Activated CD4-positive, alpha-beta T cell treated with anti-CD3 and anti-CD28 coated beads, Interleukin-2, amount 10 ng/mL, durations not matched to agents 7 days and 5 days (primary cell): ENCODE measurements at regions not wholly inside any gene's neighbourhood (a gene's known extent, or its start where the extent isn't known, plus 50 kb on each side); places are given as distances from the start of the nearest gene placed in this dataset.

Experiments used
- CTCF ChIA-PET: fragments of 350-600 bp; sonication (Branson Sonifier 250); formaldehyde crosslinking; loops from one replicate; lab custom pipeline; 2021; ENCODE audit warnings: antibody characterized with exemption; lab: Charles Lee
- POLR2A ChIA-PET: fragments of 350-600 bp; sonication (Branson Sonifier 250); formaldehyde crosslinking; loops from one replicate; lab custom pipeline; 2021; ENCODE audit warnings: antibody characterized with exemption; lab: Charles Lee
- DNase-seq: peaks from one replicate; pipeline ENCODE4 v3.0.0-alpha.2; 2020
- H3K27ac Mint-ChIP-seq: one replicate; pipeline ENCODE4 v1.8.0; 2021; ENCODE audit warnings: mild to moderate bottlenecking, moderate library complexity, mixed read lengths
- H3K27me3 Mint-ChIP-seq: one replicate; pipeline ENCODE4 v1.8.0; 2021; ENCODE audit warnings: mixed read lengths
- H3K36me3 Mint-ChIP-seq: one replicate; pipeline ENCODE4 v1.8.0; 2021; ENCODE audit warnings: low read depth, mixed read lengths
- H3K4me1 Mint-ChIP-seq: one replicate; pipeline ENCODE4 v1.8.0; 2021; ENCODE audit warnings: mixed read lengths
- H3K4me3 Mint-ChIP-seq: one replicate; pipeline ENCODE4 v1.8.0; 2021; ENCODE audit warnings: mild to moderate bottlenecking, moderate library complexity, mixed read lengths
- H3K9me3 Mint-ChIP-seq: one replicate; pipeline ENCODE4 v1.8.0; 2021; ENCODE audit warnings: mixed read lengths

GRCh38 chr7:25979605-25980004 is 172.4 kb upstream of the NFE2L3 start:
- CTCF ChIA-PET: no interaction called here
- POLR2A ChIA-PET: no interaction called here

GRCh38 chr7:25982684-25983083 is 169.3 kb upstream of the NFE2L3 start:
- ChIA-PET CTCF (no interaction called here), POLR2A (no interaction called here)
- Mint-ChIP-seq H3K9me3 (peaks cover 2% of the 10 kb centered on the region), H3K27ac (no peak overlapping the region), H3K36me3 (no peaks in the 10 kb centered on the region), H3K27me3 (peaks cover 8% of the 10 kb centered on the region), H3K4me3 (no peak overlapping the region), H3K4me1 (no peaks in the 10 kb centered on the region)
- DNase-seq: no peak

More at GRCh38 chr7:25979605-25980004, 172.4 kb upstream of the NFE2L3 start:
- no peak overlapping the region for H3K27ac Mint-ChIP-seq
- no peak overlapping the region for H3K4me3 Mint-ChIP-seq
- no peaks in the 10 kb centered on the region for H3K36me3 Mint-ChIP-seq
- H3K27me3 Mint-ChIP-seq: peaks cover 3% of the 10 kb centered on the region
- H3K9me3 Mint-ChIP-seq: peaks cover 13% of the 10 kb centered on the region
- DNase-seq: no peak
- H3K4me1 Mint-ChIP-seq: no peaks in the 10 kb centered on the region

GRCh38 chr7:25985196-25985595 is 166.8 kb upstream of the NFE2L3 start:
- ChIA-PET CTCF (no interaction called here), POLR2A (interaction anchor here (0.7 kb wide), 1 partner anchor 396 kb away, joined by 3 read pairs; no protein-coding TSS in a partner anchor)
- no peaks in the 10 kb centered on the region for H3K4me1 Mint-ChIP-seq
- H3K36me3 Mint-ChIP-seq: no peaks in the 10 kb centered on the region
- H3K27me3 Mint-ChIP-seq: peaks cover 18% of the 10 kb centered on the region
- no peaks in the 10 kb centered on the region for H3K9me3 Mint-ChIP-seq
- no peak for DNase-seq
- no peak overlapping the region for H3K27ac Mint-ChIP-seq
- H3K4me3 Mint-ChIP-seq: no peak overlapping the region

- POLR2A ChIA-PET: no interaction called here
- Mint-ChIP-seq H3K27ac (no peak overlapping the region), H3K4me1 (no peaks in the 10 kb centered on the region), H3K27me3 (peaks cover 29% of the 10 kb centered on the region), H3K9me3 (no peaks in the 10 kb centered on the region), H3K4me3 (no peak overlapping the region), H3K36me3 (no peaks in the 10 kb centered on the region)
- DNase-seq: no peak
- CTCF ChIA-PET: interaction anchor here (0.5 to 1.4 kb wide), 2 partner anchors 12 to 1081 kb away, joined by 3 to 4 read pairs; no protein-coding TSS in a partner anchor
Observed at GRCh38 chr7:25988640-25989039, 163.4 kb upstream of the NFE2L3 start.

GRCh38 chr7:25989140-25989705 is 162.8 kb upstream of the NFE2L3 start:
- H3K4me3 Mint-ChIP-seq: no peak overlapping the region
- H3K36me3 Mint-ChIP-seq: no peaks in the 10 kb centered on the region
- no peaks in the 10 kb centered on the region for H3K4me1 Mint-ChIP-seq
- CTCF ChIA-PET: interaction anchor here (1.2 to 1.4 kb wide), 2 partner anchors 12 kb away, joined by 3 to 4 read pairs; no protein-coding TSS in a partner anchor
- H3K27ac Mint-ChIP-seq: no peak overlapping the region
- no peaks in the 10 kb centered on the region for H3K9me3 Mint-ChIP-seq
- POLR2A ChIA-PET: no interaction called here
- no peak for DNase-seq
- H3K27me3 Mint-ChIP-seq: peaks cover 31% of the 10 kb centered on the region

GRCh38 chr7:25994433-25994994 is 157.5 kb upstream of the NFE2L3 start:
- CTCF ChIA-PET: no interaction called here
- H3K4me1 Mint-ChIP-seq: no peaks in the 10 kb centered on the region
- POLR2A ChIA-PET: no interaction called here
- peaks cover 15% of the 10 kb centered on the region for H3K27me3 Mint-ChIP-seq
- H3K27ac Mint-ChIP-seq: no peak overlapping the region
- H3K36me3 Mint-ChIP-seq: no peaks in the 10 kb centered on the region
- DNase-seq: no peak
- no peaks in the 10 kb centered on the region for H3K9me3 Mint-ChIP-seq
- H3K4me3 Mint-ChIP-seq: no peak overlapping the region

GRCh38 chr7:25995216-25995615 is 156.8 kb upstream of the NFE2L3 start:
- no peak for DNase-seq
- Mint-ChIP-seq H3K4me1 (no peaks in the 10 kb centered on the region), H3K9me3 (no peaks in the 10 kb centered on the region), H3K27ac (no peak overlapping the region), H3K27me3 (peaks cover 13% of the 10 kb centered on the region), H3K36me3 (no peaks in the 10 kb centered on the region), H3K4me3 (no peak overlapping the region)
- ChIA-PET POLR2A (no interaction called here), CTCF (no interaction called here)

- no peak for DNase-seq
- H3K9me3 Mint-ChIP-seq: no peaks in the 10 kb centered on the region
- CTCF ChIA-PET: no interaction called here
- no peak overlapping the region for H3K27ac Mint-ChIP-seq
- peaks cover 8% of the 10 kb centered on the region for H3K27me3 Mint-ChIP-seq
- POLR2A ChIA-PET: no interaction called here
- H3K4me1 Mint-ChIP-seq: no peaks in the 10 kb centered on the region
- H3K4me3 Mint-ChIP-seq: no peak overlapping the region
- no peaks in the 10 kb centered on the region for H3K36me3 Mint-ChIP-seq
Observed at GRCh38 chr7:25996006-25996408, 156.0 kb upstream of the NFE2L3 start.

- Mint-ChIP-seq H3K36me3 (no peaks in the 10 kb centered on the region), H3K4me3 (no peak overlapping the region), H3K4me1 (no peaks in the 10 kb centered on the region), H3K9me3 (no peaks in the 10 kb centered on the region), H3K27ac (no peak overlapping the region), H3K27me3 (peaks cover 7% of the 10 kb centered on the region)
- no peak for DNase-seq
- ChIA-PET POLR2A (no interaction called here), CTCF (interaction anchor here (0.6 to 1.0 kb wide), 2 partner anchors 17 to 591 kb away, joined by 4 read pairs; no protein-coding TSS in a partner anchor)
Observed at GRCh38 chr7:25998499-25998898, 153.5 kb upstream of the NFE2L3 start.

GRCh38 chr7:26000841-26001240 is 151.2 kb upstream of the NFE2L3 start:
- POLR2A ChIA-PET: no interaction called here
- Mint-ChIP-seq H3K27me3 (peaks cover 4% of the 10 kb centered on the region), H3K4me3 (no peak overlapping the region), H3K4me1 (no peaks in the 10 kb centered on the region), H3K27ac (no peak overlapping the region), H3K36me3 (no peaks in the 10 kb centered on the region), H3K9me3 (no peaks in the 10 kb centered on the region)
- no peak for DNase-seq
- CTCF ChIA-PET: interaction anchor here (1.5 kb wide), 1 partner anchor 11 kb away, joined by 3 read pairs; no protein-coding TSS in a partner anchor

- no peaks in the 10 kb centered on the region for H3K4me1 Mint-ChIP-seq
- H3K36me3 Mint-ChIP-seq: no peaks in the 10 kb centered on the region
- no peak overlapping the region for H3K27ac Mint-ChIP-seq
- ChIA-PET POLR2A (no interaction called here), CTCF (interaction anchor here (1.5 kb wide), 1 partner anchor 12 kb away, joined by 3 read pairs; no protein-coding TSS in a partner anchor)
- DNase-seq: no peak
- H3K27me3 Mint-ChIP-seq: peaks cover 4% of the 10 kb centered on the region
- no peak overlapping the region for H3K4me3 Mint-ChIP-seq
- H3K9me3 Mint-ChIP-seq: no peaks in the 10 kb centered on the region
Observed at GRCh38 chr7:26001662-26002244, 150.2 kb upstream of the NFE2L3 start.

GRCh38 chr7:26005683-26006410 is 146.2 kb upstream of the NFE2L3 start:
- CTCF ChIA-PET: no interaction called here

GRCh38 chr7:26006426-26006825 is 145.6 kb upstream of the NFE2L3 start:
- Mint-ChIP-seq H3K9me3 (no peaks in the 10 kb centered on the region), H3K27me3 (peaks cover 4% of the 10 kb centered on the region), H3K4me3 (no peak overlapping the region), H3K36me3 (no peaks in the 10 kb centered on the region), H3K27ac (no peak overlapping the region), H3K4me1 (no peaks in the 10 kb centered on the region)
- DNase-seq: no peak
- ChIA-PET POLR2A (no interaction called here), CTCF (interaction anchor here (1.2 kb wide), 1 partner anchor 10 kb away, joined by 3 read pairs; no protein-coding TSS in a partner anchor)

More at GRCh38 chr7:26005683-26006410, 146.2 kb upstream of the NFE2L3 start:
- H3K36me3 Mint-ChIP-seq: no peaks in the 10 kb centered on the region
- POLR2A ChIA-PET: no interaction called here
- H3K4me1 Mint-ChIP-seq: no peaks in the 10 kb centered on the region
- DNase-seq: no peak
- H3K9me3 Mint-ChIP-seq: no peaks in the 10 kb centered on the region
- no peak overlapping the region for H3K4me3 Mint-ChIP-seq
- H3K27ac Mint-ChIP-seq: no peak overlapping the region
- peaks cover 4% of the 10 kb centered on the region for H3K27me3 Mint-ChIP-seq
